Heart right ventricle (tissue), 16 donors: ENCODE measurements at regions not wholly inside any gene's neighbourhood (a gene's known extent, or its start where the extent isn't known, plus 50 kb on each side); places are given as distances from the start of the nearest gene placed in this dataset.

Source experiments
- ATAC-seq, 8 donors: fragments of 200-7000 bp; cut with Tn5 transposase; one replicate each; pipeline ENCODE4 v1.9.1; 2020; ENCODE audit warnings: mild to moderate bottlenecking in 8 of 8, moderate library complexity in 8 of 8, moderate number of reproducible peaks in 1 of 8
- DNase-seq, 2 donors: peaks; one replicate each; pipeline ENCODE4 v3.0.0-alpha.2; 2020
- H3K27ac ChIP-seq, 10 donors: fragments of 200-600 bp; sonication (generic) in 2 of 10; one replicate each; pipeline versions ENCODE4 v1.5.0 to v1.8.0; 2020 to 2022; ENCODE audit warnings: mild to moderate bottlenecking in 3 of 10
- H3K27me3 ChIP-seq, 7 donors: fragments of 200-600 bp; one replicate each; pipeline ENCODE4 v1.8.0; 2021 to 2022; ENCODE audit warnings: mild to moderate bottlenecking in 2 of 7
- H3K36me3 ChIP-seq, 9 donors: fragments of 200-600 bp; sonication (generic) in 1 of 9; one replicate each; pipeline versions ENCODE4 v1.5.0 to v1.8.0; 2020 to 2022; ENCODE audit warnings: mild to moderate bottlenecking in 2 of 9
- H3K4me1 ChIP-seq, 9 donors: fragments of 200-600 bp; sonication (generic) in 1 of 9; one replicate each; pipeline versions ENCODE4 v1.5.0 to v1.8.0; 2020 to 2022; ENCODE audit warnings: mild to moderate bottlenecking in 4 of 9
- H3K4me3 ChIP-seq, 10 donors: fragments of 200-600 bp; sonication (generic) in 2 of 10; one replicate each; pipeline versions ENCODE4 v1.5.0 to v1.8.0; 2020 to 2022; ENCODE audit warnings: mild to moderate bottlenecking in 7 of 10, moderate library complexity in 2 of 10
- H3K9me3 ChIP-seq, 11 donors: fragments of 200-600 bp in 10 of 11; sonication (generic) in 2 of 11; one replicate each; pipeline versions ENCODE4 v1.5.0 to v1.8.0; 2013 to 2022; ENCODE audit warnings: mild to moderate bottlenecking in 2 of 11, control low read depth in 1 of 11, moderate library complexity in 1 of 11
- CTCF ChIP-seq, 9 donors: fragments of 200-600 bp; sonication (generic) in 2 of 9; IDR thresholded peaks; one replicate each; pipeline versions ENCODE4 v1.5.0 to v1.8.0; 2021 to 2022; ENCODE audit warnings: antibody characterized with exemption in 9 of 9, mild to moderate bottlenecking in 5 of 9, moderate library complexity in 1 of 9
- WGBS, 2 donors: extraction: QIAGEN DNeasy Blood & Tissue Kit; methylation state at CpG; one replicate each; pipeline ENCODE4 v1.1.7; 2013; ENCODE audit warnings: inconsistent platforms in 1 of 2; 5-methylcytosine and 5-hydroxymethylcytosine counted together
- intact Hi-C, 10 donors: fragments of 100-400 bp; cut with DNase I; formaldehyde crosslinking; loops; one replicate each; pipeline versions ENCODE4 v1.11.1 to v1.14.2; 2022
- donor health status: Arrhythmogenic right ventricular cardiomyopathy.
- donor health status: ischemic (EF 13 %, LVEDD 7.1; RV severe dilation, severe dysfunction).
- donor health status: healthy with polysubstance abuse.
- donor health status: DM: no; HTN: yes; CAD: no.
- donor health status: DM: no; HTN: no; CAD: no.
- donor health status: ischemic (EF 25% LVEDD 6.9; RV normal size, moderate dysfunction).
- donor health status: ischemic (EF 25% LVEDD 5.7; RV mildly dilated, moderate dysfunction).
- donor health status: healthy.
- donor health status: DM: yes; HTN: yes; CAD: no.
- donor health status: Ischemic cardiomyopathy.
- donor health status: ischemic (EF 35%, LVEDD 5.7; RV mildly dilated, moderate dysfunction).
- donor health status: nonischemic (EF 11% LVEDD 7.7; RV severe dilation, severe dysfunction).
- donor health status: DM: yes; HTN: yes; CAD: no.
- donor health status: PGD.
- donor health status: ischemic (EF 29% LVEDD 5.4; RV normal size, mild dysfunction).
- donor health status: nonischemic (EF 23%, LVEDD 6.1; RV moderate dilation, normal function).

DNA sequence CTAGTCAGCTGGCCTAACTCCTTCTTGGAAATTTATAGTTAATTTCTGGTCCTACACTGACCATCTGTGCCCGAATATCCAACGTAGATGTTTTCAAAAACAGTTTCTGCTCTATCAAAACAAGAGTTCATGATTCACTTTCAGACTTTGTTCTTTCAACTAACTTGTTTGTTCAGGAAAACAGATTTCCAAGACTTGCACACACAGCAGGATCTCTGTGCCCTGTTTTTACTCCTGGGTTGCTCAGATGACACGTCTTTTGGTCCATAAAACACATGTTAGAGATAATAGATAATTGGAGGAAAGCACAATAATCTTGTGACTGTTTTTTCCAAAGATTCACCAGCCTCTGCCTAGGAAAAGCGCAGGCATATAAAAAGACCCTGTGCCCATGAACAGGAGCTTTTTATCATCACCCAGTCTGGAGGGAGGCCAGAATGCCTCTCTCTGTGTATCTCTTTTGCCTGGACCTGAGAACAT is 218.0 kb downstream of the IRS2 start:
- DNase-seq: no peak
- no peak for ATAC-seq
- TF ChIP-seq CTCF (IDR thresholded peaks at IDR 0.05): no peak
- H3K4me1 ChIP-seq: no peaks in the 10 kb centered on the region
- peaks cover 0 to 10% (median 0%) of the 10 kb centered on the region in 7 donors for H3K27me3 ChIP-seq
- H3K27ac ChIP-seq: no peak overlapping the region
- H3K4me3 ChIP-seq: no peak overlapping the region
- H3K36me3 ChIP-seq: no peaks in the 10 kb centered on the region
- intact Hi-C loops: no loop called here
- 52 to 65% methylated on average over 4 of the region's 4 CpGs for whole genome bisulfite sequencing, 2 donors
- H3K9me3 ChIP-seq: no peaks in the 10 kb centered on the region

DNA sequence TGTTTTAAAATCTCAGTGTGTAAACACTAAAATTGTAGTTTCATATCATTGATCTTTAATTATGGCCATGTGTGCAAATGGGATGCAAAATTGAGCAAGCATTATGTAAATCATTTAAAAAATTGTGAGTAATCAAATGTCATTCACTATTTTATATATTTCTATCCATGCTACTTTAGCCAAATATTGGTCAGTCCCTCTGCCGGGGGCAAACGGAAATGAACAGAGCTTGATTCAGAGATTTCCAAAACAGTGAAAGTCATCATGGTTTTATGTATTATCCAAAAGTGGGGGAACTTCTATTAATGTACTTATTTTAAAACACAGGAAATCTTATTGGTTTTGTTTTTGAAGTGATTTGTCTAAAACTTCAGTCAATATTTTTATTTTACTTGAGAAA is 219.1 kb downstream of the IRS2 start:
- Histone ChIP-seq H3K9me3 (no peaks in the 10 kb centered on the region), H3K36me3 (no peaks in the 10 kb centered on the region), H3K4me1 (no peaks in the 10 kb centered on the region), H3K4me3 (no peak overlapping the region), H3K27me3 (peaks cover 0 to 9% (median 0%) of the 10 kb centered on the region in 7 donors), H3K27ac (no peak overlapping the region)
- 74 to 82% methylated on average over 2 of the region's 2 CpGs for WGBS, 2 donors
- ATAC-seq: no peak
- TF ChIP-seq CTCF (IDR thresholded peaks at IDR 0.05): no peak
- no peak for DNase-seq
- intact Hi-C loops: no loop called here

DNA sequence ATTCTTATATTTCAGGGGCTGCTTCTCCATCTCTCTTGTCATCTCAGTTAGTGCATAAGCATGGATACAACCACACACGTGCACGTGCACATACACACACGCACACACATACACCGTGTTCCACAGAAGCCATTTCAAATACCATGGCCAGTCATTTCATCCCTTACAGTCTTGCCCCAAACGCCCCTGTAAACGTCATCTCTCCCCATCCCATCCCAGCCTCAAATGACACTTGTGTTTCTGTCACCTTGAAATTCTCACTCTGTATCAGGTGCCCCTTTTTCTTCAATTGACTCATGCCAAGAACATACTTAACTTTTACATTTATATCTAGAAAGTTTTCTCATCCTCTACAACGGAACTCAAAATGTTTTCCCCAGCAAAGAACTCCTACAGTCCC is 220.5 kb downstream of the IRS2 start:
- H3K9me3 ChIP-seq: peaks cover 0 to 2% (median 0%) of the 10 kb centered on the region in 11 donors
- peaks cover 0 to 6% (median 0%) of the 10 kb centered on the region in 7 donors for H3K27me3 ChIP-seq
- no peak for TF ChIP-seq CTCF (IDR thresholded peaks at IDR 0.05)
- intact Hi-C loops: no loop called here
- no peak overlapping the region for H3K4me3 ChIP-seq
- 93 to 94% methylated on average over 7 of the region's 7 CpGs for WGBS, 2 donors
- H3K27ac ChIP-seq: no peak overlapping the region
- ATAC-seq (no peak), DNase-seq (no peak)
- no peaks in the 10 kb centered on the region for H3K4me1 ChIP-seq
- H3K36me3 ChIP-seq: no peaks in the 10 kb centered on the region

DNA sequence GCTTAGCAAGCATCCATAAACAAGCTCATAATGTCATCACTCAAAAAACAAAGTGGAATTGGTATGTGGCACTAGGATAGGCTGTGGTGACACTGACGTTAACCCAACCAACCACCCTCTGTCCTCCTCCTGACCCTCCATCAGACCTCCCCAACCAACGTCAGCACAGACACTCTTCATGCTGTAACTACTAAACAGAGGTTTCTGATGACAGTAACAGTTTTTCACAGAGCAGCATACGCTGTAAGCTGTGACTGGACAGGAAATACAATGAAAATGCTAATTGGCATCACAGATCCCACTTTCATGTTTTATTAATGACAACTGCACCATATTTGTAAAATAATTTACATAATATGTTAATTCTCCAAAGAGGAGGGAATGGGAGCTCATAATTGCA is 238.0 kb downstream of the IRS2 start:
- Histone ChIP-seq H3K4me1 (no peaks in the 10 kb centered on the region), H3K4me3 (no peak overlapping the region), H3K9me3 (no peaks in the 10 kb centered on the region), H3K36me3 (no peaks in the 10 kb centered on the region), H3K27me3 (peaks cover 0 to 5% (median 0%) of the 10 kb centered on the region in 7 donors), H3K27ac (no peak overlapping the region)
- no peak for DNase-seq
- WGBS, 2 donors: 46 to 55% methylated on average over 3 of the region's 3 CpGs
- ATAC-seq: peak in 4 of 8 donors; percentile 21 to 62 (median 40)
- no peak for TF ChIP-seq CTCF (IDR thresholded peaks at IDR 0.05)
- intact Hi-C loops: no loop called here
